ENCODE measurements at regions not wholly inside any gene's neighbourhood (a gene's known extent, or its start where the extent isn't known, plus 50 kb on each side); places are given as distances from the start of the nearest gene placed in this dataset.

DNA sequence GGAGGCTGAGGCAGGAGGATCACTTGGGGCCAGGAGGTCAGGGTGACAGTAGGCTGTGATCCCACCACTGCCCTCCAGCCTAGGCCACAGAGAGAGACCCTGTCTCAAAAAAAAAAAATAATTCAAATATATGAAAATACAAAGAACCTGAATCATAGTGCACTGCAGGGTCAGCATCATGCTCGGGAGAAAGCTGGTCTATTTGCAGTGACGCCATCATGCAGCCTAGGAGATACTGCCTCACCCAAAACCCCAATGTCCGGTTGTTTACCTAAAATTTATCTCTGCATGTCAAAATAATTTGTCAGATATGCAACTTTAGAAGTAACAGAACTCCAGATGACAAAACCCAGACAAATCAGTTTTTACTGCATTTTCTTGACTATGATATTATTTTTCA, 61.5 kb upstream of the ALKAL2 start:
- H3K9ac ChIP-seq (ENCODE audit: extremely low read depth, low read length, poor library complexity, severe bottlenecking) = no peak overlapping the region
- H3K27me3 Mint-ChIP-seq (ENCODE audit: insufficient read depth) = no peaks in the 10 kb centered on the region
- no peaks in the 10 kb centered on the region for H3K9me3 Mint-ChIP-seq
- WGBS, 2 experiments (ENCODE audit: insufficient coverage in 1 of 2, insufficient read length in 1 of 2) = 93 to 100% methylated on average over 1 to 3 of the region's 3 CpGs
- no peak for DNase-seq
- no peak overlapping the region for H3K4me3 ChIP-seq (ENCODE audit: low read length)
- H3K27ac ChIP-seq (ENCODE audit: low read depth, low read length) = no peak overlapping the region
- no peak overlapping the region for H3K4me3 Mint-ChIP-seq
- no peak overlapping the region for H3K27ac Mint-ChIP-seq
- H3K27me3 ChIP-seq (ENCODE audit: control insufficient read depth, insufficient read depth, low read length, poor library complexity, severe bottlenecking) = no peaks in the 10 kb centered on the region
- no peaks in the 10 kb centered on the region for H3K36me3 ChIP-seq (ENCODE audit: control insufficient read depth, insufficient read depth, low read length)
- H3K4me1 ChIP-seq (ENCODE audit: control insufficient read depth, insufficient read depth, low read length) = no peaks in the 10 kb centered on the region
- H3K4me1 Mint-ChIP-seq = no peaks in the 10 kb centered on the region
- no peaks in the 10 kb centered on the region for H3K36me3 Mint-ChIP-seq (ENCODE audit: low read depth)
- no peaks in the 10 kb centered on the region for H3K9me3 ChIP-seq (ENCODE audit: control insufficient read depth, low read length)
- TF ChIP-seq, protein P1, sequence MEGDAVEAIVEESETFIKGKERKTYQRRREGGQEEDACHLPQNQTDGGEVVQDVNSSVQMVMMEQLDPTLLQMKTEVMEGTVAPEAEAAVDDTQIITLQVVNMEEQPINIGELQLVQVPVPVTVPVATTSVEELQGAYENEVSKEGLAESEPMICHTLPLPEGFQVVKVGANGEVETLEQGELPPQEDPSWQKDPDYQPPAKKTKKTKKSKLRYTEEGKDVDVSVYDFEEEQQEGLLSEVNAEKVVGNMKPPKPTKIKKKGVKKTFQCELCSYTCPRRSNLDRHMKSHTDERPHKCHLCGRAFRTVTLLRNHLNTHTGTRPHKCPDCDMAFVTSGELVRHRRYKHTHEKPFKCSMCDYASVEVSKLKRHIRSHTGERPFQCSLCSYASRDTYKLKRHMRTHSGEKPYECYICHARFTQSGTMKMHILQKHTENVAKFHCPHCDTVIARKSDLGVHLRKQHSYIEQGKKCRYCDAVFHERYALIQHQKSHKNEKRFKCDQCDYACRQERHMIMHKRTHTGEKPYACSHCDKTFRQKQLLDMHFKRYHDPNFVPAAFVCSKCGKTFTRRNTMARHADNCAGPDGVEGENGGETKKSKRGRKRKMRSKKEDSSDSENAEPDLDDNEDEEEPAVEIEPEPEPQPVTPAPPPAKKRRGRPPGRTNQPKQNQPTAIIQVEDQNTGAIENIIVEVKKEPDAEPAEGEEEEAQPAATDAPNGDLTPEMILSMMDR (conservative IDR thresholded peaks at IDR 0.05) = no peak

DNA sequence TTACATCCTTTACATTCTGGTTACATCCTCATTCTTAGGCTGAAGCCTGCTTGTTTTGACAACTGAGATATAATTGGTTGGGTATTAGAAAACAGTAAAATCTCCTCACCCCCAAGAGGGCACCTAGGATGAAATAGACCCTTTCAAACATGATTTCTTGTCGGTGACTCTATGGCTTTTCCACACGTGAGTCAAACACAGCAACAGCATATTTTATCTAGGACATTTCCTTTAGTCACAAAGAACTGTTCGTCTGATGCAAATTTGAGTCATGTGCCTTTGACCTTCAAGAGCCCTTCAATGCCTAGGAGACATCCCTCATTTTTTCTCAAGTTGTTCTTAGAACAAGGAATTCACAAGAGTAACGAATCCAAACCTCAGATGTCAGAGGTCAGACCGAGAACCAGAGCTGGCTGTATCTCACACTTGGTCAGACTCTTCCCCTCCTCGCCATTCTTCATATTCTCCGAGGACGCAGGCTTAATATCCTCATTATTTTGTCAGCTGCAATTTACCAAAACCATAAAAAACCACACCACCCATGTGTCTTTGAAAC, 60.5 kb upstream of the ALKAL2 start:
- H3K4me3 Mint-ChIP-seq = no peak overlapping the region
- H3K36me3 Mint-ChIP-seq (ENCODE audit: low read depth) = no peaks in the 10 kb centered on the region
- H3K27ac ChIP-seq (ENCODE audit: low read depth, low read length) = no peak overlapping the region

DNA sequence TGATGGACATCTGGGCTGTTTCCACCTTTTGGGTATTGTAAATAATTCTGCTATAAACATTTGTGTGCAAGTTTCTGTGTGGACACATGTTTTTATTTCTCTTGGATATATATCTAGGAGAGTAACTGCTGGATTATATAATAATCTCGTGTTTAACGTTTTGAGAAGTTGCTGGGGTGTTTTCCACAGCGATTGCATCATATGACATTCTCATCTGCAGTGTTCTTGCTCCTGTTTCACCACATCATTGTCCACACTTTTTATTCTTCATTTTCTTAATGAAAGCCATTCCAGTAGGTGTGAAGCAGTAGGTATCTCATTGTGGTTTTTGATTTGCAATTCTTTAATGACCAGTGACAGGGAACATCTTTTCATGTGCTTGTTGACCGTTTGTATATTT, 56.9 kb upstream of the ALKAL2 start:
- Mint-ChIP-seq H3K4me3 (no peak overlapping the region), H3K27me3 (ENCODE audit: insufficient read depth) (no peaks in the 10 kb centered on the region)
- 79% methylated on average over 4 of the region's 4 CpGs; no CpG with 5 or more reads in 1 of the 2 experiments for WGBS, 2 experiments (ENCODE audit: insufficient coverage in 1 of 2, insufficient read length in 1 of 2)

More for the DNA sequence above, 60.5 kb upstream of the ALKAL2 start:
- H3K27ac Mint-ChIP-seq = no peak overlapping the region
- H3K27me3 Mint-ChIP-seq (ENCODE audit: insufficient read depth) = no peaks in the 10 kb centered on the region
- 85 to 88% methylated on average over 5 to 8 of the region's 8 CpGs for WGBS, 2 experiments (ENCODE audit: insufficient coverage in 1 of 2, insufficient read length in 1 of 2)
- H3K9ac ChIP-seq (ENCODE audit: extremely low read depth, low read length, poor library complexity, severe bottlenecking) = no peak overlapping the region
- no peaks in the 10 kb centered on the region for H3K9me3 Mint-ChIP-seq
- no peak for DNase-seq
- H3K36me3 ChIP-seq (ENCODE audit: control insufficient read depth, insufficient read depth, low read length) = no peaks in the 10 kb centered on the region
- no peak overlapping the region for H3K4me3 ChIP-seq (ENCODE audit: low read length)
- H3K9me3 ChIP-seq (ENCODE audit: control insufficient read depth, low read length) = no peaks in the 10 kb centered on the region
- no peaks in the 10 kb centered on the region for H3K4me1 Mint-ChIP-seq
- no peaks in the 10 kb centered on the region for H3K4me1 ChIP-seq (ENCODE audit: control insufficient read depth, insufficient read depth, low read length)
- no peaks in the 10 kb centered on the region for H3K27me3 ChIP-seq (ENCODE audit: control insufficient read depth, insufficient read depth, low read length, poor library complexity, severe bottlenecking)
- TF ChIP-seq, protein P1 (conservative IDR thresholded peaks at IDR 0.05) = no peak

More for the DNA sequence above, 56.9 kb upstream of the ALKAL2 start:
- no peak for DNase-seq
- TF ChIP-seq, protein P1 (conservative IDR thresholded peaks at IDR 0.05) = no peak
- no peaks in the 10 kb centered on the region for H3K36me3 ChIP-seq (ENCODE audit: control insufficient read depth, insufficient read depth, low read length)
- no peak overlapping the region for H3K27ac ChIP-seq (ENCODE audit: low read depth, low read length)
- H3K4me1 ChIP-seq (ENCODE audit: control insufficient read depth, insufficient read depth, low read length) = no peaks in the 10 kb centered on the region
- H3K9me3 Mint-ChIP-seq = no peaks in the 10 kb centered on the region
- no peaks in the 10 kb centered on the region for H3K9me3 ChIP-seq (ENCODE audit: control insufficient read depth, low read length)
- H3K9ac ChIP-seq (ENCODE audit: extremely low read depth, low read length, poor library complexity, severe bottlenecking) = no peak overlapping the region
- H3K4me1 Mint-ChIP-seq = no peaks in the 10 kb centered on the region
- no peaks in the 10 kb centered on the region for H3K36me3 Mint-ChIP-seq (ENCODE audit: low read depth)
- H3K27me3 ChIP-seq (ENCODE audit: control insufficient read depth, insufficient read depth, low read length, poor library complexity, severe bottlenecking) = no peaks in the 10 kb centered on the region
- no peak overlapping the region for H3K4me3 ChIP-seq (ENCODE audit: low read length)
- no peak overlapping the region for H3K27ac Mint-ChIP-seq
